Psoas muscle (tissue), 7 donors: ENCODE measurements at regions not wholly inside any gene's neighbourhood (a gene's known extent, or its start where the extent isn't known, plus 50 kb on each side); places are given as distances from the start of the nearest gene placed in this dataset.

ENCODE experiments used
- ATAC-seq, 4 donors: fragments of 200-7000 bp; cut with Tn5 transposase; one replicate each; pipeline ENCODE4 v1.9.1; 2020; ENCODE audit warnings: moderate library complexity in 3 of 4, mild to moderate bottlenecking in 2 of 4
- DNase-seq, 2 donors: peaks; one replicate each; pipeline ENCODE4 v3.0.0-alpha.2; 2020
- H3K27ac ChIP-seq: fragments of 200-600 bp; one replicate; pipeline ENCODE4 v1.8.0; 2022
- H3K27me3 ChIP-seq, 3 donors: fragments of 200-600 bp in 1 of 3; one replicate each; pipeline versions ENCODE4 v1.6.1 to v1.8.0; 2013 to 2022; ENCODE audit warnings: low read length in 2 of 3, mild to moderate bottlenecking in 2 of 3, moderate library complexity in 1 of 3; ENCODE audit not compliant: insufficient read depth in 3 of 3
- H3K36me3 ChIP-seq, 2 donors: fragments of 200-600 bp in 1 of 2; one replicate each; pipeline versions ENCODE4 v1.6.1 to v1.8.0; 2013 to 2022; ENCODE audit warnings: low read depth in 1 of 2, mild to moderate bottlenecking in 1 of 2, moderate library complexity in 1 of 2; ENCODE audit not compliant: insufficient read depth in 1 of 2
- H3K4me1 ChIP-seq: fragments of 200-600 bp; one replicate; pipeline ENCODE4 v1.8.0; 2022
- H3K4me3 ChIP-seq: fragments of 200-600 bp; one replicate; pipeline ENCODE4 v1.8.0; 2022; ENCODE audit warnings: mild to moderate bottlenecking
- H3K9me3 ChIP-seq: fragments of 200-600 bp; one replicate; pipeline ENCODE4 v1.8.0; 2022
- WGBS, 3 donors: extraction: QIAGEN DNeasy Blood & Tissue Kit; methylation state at CpG; one replicate each; pipeline versions ENCODE4 v1.1.6 to v1.1.7; 2013; 5-methylcytosine and 5-hydroxymethylcytosine counted together
- intact Hi-C, 2 donors: fragments of 100-400 bp; cut with DNase I; formaldehyde crosslinking; loops; one replicate each; pipeline versions ENCODE4 v1.11.0 to v1.14.2; 2022
- TF ChIP-seq, protein P1 (sequence below): fragments of 200-600 bp; IDR thresholded peaks from one replicate; pipeline ENCODE4 v1.8.0; 2022; ENCODE audit warnings: antibody characterized with exemption
- donor health status: healthy with polysubstance abuse.
- donor health status: DM: no; HTN: no; CAD: no; lungs with moderate emphysema.
- donor health status: Bipolar disorder and iron deficiency.
- donor health status: healthy.
- donor health status: DM: yes; HTN: yes; CAD: no.
- donor health status: DM: no; HTN: no; CAD: no.
- donor health status: DM: yes; HTN: yes; CAD: no.

GRCh38 chr21:22609802-22610201, 1611.6 kb downstream of the NCAM2 start:
- ATAC-seq: no peak
- DNase-seq: no peak
- 81 to 89% (median 89%) methylated on average over 3 of the region's 3 CpGs for WGBS, 3 donors
- TF ChIP-seq, protein P1, sequence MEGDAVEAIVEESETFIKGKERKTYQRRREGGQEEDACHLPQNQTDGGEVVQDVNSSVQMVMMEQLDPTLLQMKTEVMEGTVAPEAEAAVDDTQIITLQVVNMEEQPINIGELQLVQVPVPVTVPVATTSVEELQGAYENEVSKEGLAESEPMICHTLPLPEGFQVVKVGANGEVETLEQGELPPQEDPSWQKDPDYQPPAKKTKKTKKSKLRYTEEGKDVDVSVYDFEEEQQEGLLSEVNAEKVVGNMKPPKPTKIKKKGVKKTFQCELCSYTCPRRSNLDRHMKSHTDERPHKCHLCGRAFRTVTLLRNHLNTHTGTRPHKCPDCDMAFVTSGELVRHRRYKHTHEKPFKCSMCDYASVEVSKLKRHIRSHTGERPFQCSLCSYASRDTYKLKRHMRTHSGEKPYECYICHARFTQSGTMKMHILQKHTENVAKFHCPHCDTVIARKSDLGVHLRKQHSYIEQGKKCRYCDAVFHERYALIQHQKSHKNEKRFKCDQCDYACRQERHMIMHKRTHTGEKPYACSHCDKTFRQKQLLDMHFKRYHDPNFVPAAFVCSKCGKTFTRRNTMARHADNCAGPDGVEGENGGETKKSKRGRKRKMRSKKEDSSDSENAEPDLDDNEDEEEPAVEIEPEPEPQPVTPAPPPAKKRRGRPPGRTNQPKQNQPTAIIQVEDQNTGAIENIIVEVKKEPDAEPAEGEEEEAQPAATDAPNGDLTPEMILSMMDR: no peak
- Histone ChIP-seq H3K9me3 (no peaks in the 10 kb centered on the region), H3K4me1 (no peaks in the 10 kb centered on the region), H3K27me3 (no peaks in the 10 kb centered on the region), H3K36me3 (no peaks in the 10 kb centered on the region), H3K27ac (no peak overlapping the region), H3K4me3 (no peak overlapping the region)
- intact Hi-C loops: no loop called here

DNA sequence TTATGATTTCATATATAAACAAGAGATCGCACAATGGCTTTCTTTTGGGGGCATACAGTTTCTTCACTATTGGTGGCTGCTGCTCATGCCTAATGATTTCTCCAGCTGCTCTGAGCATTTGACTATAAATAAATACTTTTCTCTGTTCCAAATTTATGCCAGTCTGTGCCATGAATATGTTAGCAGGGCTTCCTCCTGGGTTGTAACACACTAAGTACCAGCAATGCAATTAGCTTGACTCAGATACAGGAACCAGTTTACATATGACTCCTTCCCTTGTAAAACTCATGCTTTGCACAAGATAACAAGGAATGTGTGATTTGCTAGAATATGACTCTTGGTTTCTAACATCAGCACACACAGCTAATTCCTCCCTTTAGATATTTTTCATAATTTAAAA, 1629.7 kb downstream of the NCAM2 start:
- ATAC-seq (no peak), DNase-seq (no peak)
- WGBS, 3 donors: 89 to 90% (median 90%) methylated on average over 1 of the region's 1 CpG
- H3K4me3 ChIP-seq: no peak overlapping the region
- no peak overlapping the region for H3K27ac ChIP-seq
- H3K9me3 ChIP-seq: no peaks in the 10 kb centered on the region
- H3K27me3 ChIP-seq: no peaks in the 10 kb centered on the region
- intact Hi-C loops: no loop called here
- H3K36me3 ChIP-seq: no peaks in the 10 kb centered on the region
- TF ChIP-seq, protein P1: no peak
- H3K4me1 ChIP-seq: no peaks in the 10 kb centered on the region

GRCh38 chr21:22630953-22631465, 1632.8 kb downstream of the NCAM2 start:
- WGBS, 3 donors: 83 to 91% (median 87%) methylated on average over 3 of the region's 3 CpGs
- TF ChIP-seq, protein P1: no peak
- intact Hi-C loops: no loop called here

GRCh38 chr21:22632176-22632575, 1634.0 kb downstream of the NCAM2 start:
- ATAC-seq (no peak), DNase-seq (no peak)
- intact Hi-C loops: no loop called here
- Histone ChIP-seq H3K4me3 (no peak overlapping the region), H3K27ac (no peak overlapping the region), H3K9me3 (no peaks in the 10 kb centered on the region), H3K4me1 (no peaks in the 10 kb centered on the region), H3K27me3 (no peaks in the 10 kb centered on the region), H3K36me3 (no peaks in the 10 kb centered on the region)
- WGBS, 3 donors: 20 to 36% (median 28%) methylated on average over 1 of the region's 1 CpG
- TF ChIP-seq, protein P1: no peak

More at GRCh38 chr21:22630953-22631465, 1632.8 kb downstream of the NCAM2 start:
- H3K9me3 ChIP-seq: no peaks in the 10 kb centered on the region
- no peak for DNase-seq
- no peak for ATAC-seq
- H3K36me3 ChIP-seq: no peaks in the 10 kb centered on the region
- H3K27ac ChIP-seq: no peak overlapping the region
- no peak overlapping the region for H3K4me3 ChIP-seq
- no peaks in the 10 kb centered on the region for H3K4me1 ChIP-seq
- no peaks in the 10 kb centered on the region for H3K27me3 ChIP-seq

DNA sequence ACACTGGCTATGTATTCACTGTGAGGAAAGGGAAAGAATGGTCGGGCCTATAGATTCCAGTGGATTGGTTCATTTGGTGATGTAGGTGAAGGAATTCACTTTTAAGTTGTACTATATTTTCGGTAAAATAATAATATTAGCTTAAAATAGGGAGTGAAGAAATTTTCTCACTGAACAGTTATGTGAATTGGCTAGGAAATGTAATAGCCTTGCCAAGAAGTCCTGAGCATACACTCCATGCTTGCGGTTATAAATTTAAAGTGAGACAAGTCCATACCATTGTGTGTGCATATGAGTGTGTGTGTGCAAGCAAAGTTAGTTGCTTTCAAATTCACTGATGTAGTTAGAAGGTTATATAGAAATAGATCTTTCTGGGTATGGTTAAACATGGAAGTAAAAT, 1651.0 kb downstream of the NCAM2 start:
- Histone ChIP-seq H3K9me3 (no peaks in the 10 kb centered on the region), H3K36me3 (no peaks in the 10 kb centered on the region), H3K4me3 (no peak overlapping the region), H3K27ac (no peak overlapping the region), H3K4me1 (no peaks in the 10 kb centered on the region), H3K27me3 (no peaks in the 10 kb centered on the region)
- no peak for ATAC-seq
- WGBS, 3 donors: 54 to 63% (median 61%) methylated on average over 3 of the region's 3 CpGs
- intact Hi-C loops: no loop called here
- TF ChIP-seq, protein P1: no peak
- DNase-seq: no peak
